ENCODE measurements at regions not wholly inside any gene's neighbourhood (a gene's known extent, or its start where the extent isn't known, plus 50 kb on each side); places are given as distances from the start of the nearest gene placed in this dataset.

DNA sequence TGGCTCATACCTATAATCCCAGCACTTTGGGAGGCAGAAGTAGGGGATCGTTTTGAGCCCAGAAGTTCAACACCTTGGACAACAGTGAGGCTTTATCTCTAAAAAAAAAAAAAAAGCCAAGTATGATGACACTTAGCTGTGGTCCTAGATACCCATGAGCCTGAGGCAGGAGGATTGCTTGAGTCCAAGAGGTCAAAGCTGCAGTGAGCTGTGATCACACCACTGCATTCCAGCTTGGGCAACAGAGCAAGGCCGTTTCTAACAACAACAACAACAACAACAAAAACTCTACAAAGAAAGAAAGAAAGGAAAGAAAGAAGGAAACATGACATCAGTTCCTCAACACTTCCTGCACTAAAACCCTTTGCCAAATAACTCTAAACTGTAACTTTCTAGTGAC, 265.1 kb upstream of the DACH1 start:
- TF ChIP-seq, protein P1, sequence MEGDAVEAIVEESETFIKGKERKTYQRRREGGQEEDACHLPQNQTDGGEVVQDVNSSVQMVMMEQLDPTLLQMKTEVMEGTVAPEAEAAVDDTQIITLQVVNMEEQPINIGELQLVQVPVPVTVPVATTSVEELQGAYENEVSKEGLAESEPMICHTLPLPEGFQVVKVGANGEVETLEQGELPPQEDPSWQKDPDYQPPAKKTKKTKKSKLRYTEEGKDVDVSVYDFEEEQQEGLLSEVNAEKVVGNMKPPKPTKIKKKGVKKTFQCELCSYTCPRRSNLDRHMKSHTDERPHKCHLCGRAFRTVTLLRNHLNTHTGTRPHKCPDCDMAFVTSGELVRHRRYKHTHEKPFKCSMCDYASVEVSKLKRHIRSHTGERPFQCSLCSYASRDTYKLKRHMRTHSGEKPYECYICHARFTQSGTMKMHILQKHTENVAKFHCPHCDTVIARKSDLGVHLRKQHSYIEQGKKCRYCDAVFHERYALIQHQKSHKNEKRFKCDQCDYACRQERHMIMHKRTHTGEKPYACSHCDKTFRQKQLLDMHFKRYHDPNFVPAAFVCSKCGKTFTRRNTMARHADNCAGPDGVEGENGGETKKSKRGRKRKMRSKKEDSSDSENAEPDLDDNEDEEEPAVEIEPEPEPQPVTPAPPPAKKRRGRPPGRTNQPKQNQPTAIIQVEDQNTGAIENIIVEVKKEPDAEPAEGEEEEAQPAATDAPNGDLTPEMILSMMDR (IDR thresholded peaks at IDR 0.05) = no peak
- TF ChIP-seq POLR2A (IDR thresholded peaks at IDR 0.05) = no peak

Measured in esophagus squamous epithelium (tissue), 4 donors.